GM18867 (cell line): ENCODE measurements at regions not wholly inside any gene's neighbourhood (a gene's known extent, or its start where the extent isn't known, plus 50 kb on each side); places are given as distances from the start of the nearest gene placed in this dataset.
A peak's percentile ranks its signal among the peaks of the same experiment; 100 is the strongest.

Experiments used
- ATAC-seq: cut with Tn5 transposase; IDR thresholded peaks from one replicate; pipeline ENCODE4 v1.9.1; 2021; ENCODE audit warnings: mild to moderate bottlenecking, moderate library complexity; ENCODE audit not compliant: unreplicated experiment

DNA sequence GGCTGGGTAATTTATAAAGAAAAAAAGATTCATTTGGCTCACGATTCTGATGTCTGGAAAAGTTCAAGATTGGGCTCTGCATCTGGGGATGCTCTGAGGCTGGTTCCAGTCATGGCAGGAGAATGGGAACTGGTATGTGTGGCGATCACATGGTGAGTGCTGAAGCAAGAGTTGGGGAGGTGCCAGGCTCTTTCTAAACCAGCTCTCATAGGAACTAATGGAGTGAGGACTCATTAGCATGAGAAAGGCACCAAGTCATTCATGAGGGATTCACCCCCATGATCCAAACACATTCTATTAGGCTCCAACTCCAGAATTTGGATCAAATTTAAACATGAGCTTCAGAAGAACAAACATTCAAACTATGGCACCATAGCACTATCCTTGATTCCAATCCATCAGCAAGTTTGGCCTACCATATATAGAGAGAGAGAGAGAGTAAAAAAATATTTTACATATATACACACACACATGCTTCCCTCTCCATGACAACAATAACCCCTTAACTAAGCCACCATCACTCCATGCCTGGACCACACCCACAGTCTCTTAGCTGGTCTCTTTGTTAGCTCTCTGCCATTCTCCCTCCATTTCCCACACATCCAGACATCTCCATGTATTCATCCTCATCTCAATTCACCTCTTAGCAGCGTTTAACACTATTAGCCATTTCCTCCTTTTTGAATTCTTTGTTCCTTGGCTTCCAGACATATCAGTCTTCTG, 57.9 kb downstream of the NPY start:
- no peak for ATAC-seq

DNA sequence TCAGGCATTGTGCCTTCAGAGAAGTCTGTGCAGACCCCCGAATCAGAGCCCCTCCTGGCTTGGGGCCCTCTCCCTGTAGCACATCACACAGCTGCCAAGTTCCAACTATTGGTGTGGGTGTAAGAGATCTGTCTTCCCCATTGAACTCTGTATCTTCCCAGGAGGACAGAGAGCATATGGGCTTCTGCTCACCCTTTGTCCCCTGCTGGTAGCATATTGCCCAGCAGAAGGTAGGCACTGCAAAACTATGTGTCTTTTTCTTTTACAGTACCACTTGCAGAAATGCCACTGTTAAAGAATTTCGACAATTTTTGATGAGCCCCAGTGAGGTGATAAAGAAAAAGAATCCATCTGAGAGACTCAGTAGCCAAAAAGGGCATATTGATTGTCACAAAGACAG, 59.6 kb downstream of the NPY start:
- ATAC-seq: no peak

DNA sequence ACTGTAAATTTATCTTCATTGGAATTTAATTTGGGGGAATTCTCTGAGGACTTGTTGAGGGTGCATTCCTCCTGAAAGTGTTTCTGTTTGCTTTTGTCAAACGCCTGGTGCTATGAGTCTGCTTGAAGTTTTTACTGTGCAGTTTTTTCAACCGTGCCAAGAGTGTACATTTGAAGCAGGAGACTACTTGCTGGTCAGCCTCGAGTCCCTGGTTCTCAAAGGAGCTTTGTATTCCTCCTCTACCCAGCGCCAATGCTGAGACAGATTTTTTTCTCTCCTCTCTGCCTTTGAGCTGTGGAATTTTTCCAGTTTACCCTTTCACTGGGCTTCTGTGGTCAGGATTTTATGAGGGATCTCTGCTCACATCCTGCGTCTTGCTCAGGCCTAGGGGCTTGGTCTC, 62.1 kb downstream of the NPY start:
- ATAC-seq: no peak

DNA sequence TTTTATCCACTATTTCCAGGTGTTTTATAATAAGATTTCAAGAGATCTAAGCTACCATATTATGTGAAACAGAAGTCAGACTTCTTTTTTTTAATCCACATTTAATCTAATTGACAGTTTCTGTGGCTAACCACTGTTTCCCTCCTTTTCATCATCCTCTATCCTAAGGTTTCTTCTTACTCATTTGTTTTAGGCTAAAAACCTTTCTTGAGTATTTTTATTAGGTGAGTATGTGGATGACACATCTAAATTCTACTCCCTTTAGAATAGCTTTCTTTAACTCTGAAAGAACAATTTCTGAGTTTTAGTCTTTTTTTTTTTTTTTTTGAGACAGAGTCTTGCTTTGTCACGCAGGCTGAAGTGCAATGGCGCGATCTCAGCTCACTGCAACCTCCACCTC, 62.7 kb downstream of the NPY start:
- no peak for ATAC-seq

DNA sequence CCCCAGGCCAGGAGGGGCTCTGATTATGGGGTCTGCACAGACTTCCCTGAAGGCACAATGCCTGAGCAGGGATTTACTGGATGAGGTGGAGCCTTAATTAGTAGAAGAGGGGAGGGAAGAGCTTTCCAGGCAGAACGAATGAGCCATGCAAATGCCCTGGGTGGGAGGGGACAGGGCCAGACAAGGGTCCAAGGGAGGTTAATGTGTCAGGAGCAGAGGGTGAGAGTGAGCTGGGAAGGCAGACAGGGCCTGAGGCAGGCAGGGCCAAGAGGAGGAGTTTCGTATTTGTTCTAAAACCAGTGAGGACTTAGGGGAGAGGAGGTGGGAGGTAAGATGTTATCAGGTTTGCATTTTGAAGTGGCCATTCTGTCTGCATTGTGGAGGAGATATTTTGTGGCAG, 65.3 kb downstream of the NPY start:
- no peak for ATAC-seq

DNA sequence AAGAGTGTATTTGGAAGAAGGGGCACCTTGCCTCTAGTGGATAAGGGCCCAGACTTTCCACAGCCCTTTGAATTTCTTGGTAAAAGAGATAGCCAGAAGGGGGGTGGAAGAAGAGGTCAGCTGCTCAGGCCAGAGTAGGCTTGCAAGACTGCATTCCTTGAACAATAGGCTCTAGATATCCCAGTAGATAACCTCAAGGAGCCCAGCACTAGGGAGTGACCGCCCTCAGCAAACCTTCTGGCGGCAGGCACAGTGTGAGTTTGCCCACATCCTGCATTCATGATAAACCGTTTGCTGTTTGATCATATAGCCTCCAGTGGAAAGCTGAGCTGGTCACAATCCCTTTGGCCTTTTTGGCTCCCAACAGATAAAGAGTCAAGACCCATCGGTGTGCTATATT, 70.5 kb downstream of the NPY start:
- no peak for ATAC-seq

DNA sequence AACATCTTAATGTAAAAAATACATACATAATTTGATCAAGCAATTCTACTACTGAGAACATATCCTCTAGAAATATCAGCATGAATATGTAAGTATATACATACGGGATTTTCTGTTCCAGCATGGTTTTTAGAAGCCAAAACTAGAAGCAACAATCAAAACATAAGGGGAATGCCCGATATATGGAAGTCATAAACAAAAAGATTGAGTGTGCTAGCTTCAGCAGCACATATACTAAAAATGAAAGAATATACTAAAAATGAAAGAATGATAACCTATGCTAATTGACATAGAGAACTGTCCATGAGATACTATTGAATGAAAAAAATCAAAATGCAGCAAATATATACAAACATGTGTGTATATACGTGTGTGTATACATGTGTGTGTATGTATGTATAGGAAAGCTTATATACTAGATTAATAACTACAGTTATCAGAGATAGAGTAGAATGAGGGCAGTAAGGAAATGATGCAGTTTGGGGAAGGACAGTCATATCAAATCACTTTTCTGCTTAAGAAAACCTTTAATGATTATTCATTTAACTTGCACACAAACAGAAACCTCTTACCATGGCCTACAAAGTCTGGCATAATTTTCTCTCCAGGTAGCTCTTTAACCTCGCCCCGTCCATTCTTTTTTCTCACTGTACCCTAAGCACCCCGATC, 72.9 kb downstream of the NPY start:
- no peak for ATAC-seq

DNA sequence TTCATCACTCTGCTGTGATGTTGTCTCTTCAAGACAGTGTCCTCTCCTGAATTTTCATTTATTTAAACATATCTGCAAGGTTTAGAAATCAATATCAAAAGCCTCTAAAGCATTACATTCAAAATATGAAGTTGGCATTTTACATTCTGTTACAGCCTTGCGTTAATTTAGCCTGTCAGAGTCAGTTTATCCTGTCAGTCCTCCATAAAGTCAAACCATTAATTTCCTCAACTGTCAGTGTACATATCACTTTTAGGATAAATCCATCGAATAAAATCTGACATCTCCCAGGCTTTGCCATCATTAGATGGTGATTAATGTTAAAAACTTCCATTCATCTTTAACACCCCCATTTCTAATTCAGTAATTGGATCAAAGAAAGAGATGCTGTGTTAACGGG, 77.0 kb downstream of the NPY start:
- no peak for ATAC-seq

DNA sequence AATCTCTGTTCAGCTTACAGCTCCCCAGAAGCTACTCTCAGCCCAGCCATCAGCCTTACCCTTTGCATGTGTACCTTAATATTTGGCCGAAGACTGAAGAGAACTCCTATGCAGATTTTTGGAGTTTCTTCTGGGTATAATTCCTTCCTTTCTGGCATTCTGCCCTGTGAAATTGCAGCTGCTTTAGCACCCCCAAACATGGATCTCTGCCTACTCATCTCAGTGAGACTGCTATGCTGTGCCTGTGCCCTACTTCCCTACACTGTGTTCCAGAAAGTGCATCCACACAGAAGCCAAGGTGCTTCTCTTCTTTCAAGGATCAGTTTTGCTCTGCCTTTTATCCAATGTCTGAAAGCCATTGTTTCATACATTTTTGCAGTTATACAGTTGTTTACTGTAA, 81.6 kb downstream of the NPY start:
- ATAC-seq: no peak

DNA sequence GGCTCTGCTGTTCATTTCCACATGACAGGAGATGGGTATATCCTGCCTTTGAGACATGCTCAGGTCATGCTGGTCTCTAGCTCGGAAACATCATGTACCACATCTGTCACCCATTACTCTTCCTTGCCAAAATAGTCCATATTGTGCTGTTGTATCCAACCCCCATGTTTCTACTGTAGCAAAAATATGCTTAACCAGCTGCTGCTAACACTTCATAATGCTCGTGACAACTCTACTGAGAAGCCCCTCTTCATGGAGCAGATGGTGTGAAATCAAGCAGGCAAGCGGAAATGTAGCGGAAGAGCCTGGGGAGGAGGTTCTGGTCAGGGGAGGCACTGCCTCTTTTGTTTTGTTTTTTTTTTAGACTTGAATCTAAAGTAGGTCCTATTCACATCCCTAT, 82.9 kb downstream of the NPY start:
- ATAC-seq: no peak

DNA sequence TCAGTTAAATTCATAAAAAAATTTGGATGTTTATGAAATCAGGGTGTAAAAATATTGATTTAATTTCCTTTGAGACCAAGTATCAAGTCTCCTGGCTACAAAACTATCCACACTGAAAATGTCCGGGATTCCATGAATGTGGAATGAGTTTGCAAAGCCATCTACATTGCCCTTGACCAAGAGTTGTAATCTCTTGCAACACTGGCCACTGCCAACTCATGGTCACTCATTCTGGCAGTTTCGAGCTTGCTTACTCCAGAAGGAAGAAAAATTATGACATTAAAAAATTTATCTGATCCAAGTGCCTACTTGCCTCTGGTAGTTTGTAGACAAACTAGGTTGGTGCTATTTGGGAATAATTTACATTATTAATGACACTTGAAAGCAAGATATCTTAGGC, 84.2 kb downstream of the NPY start:
- ATAC-seq: no peak

DNA sequence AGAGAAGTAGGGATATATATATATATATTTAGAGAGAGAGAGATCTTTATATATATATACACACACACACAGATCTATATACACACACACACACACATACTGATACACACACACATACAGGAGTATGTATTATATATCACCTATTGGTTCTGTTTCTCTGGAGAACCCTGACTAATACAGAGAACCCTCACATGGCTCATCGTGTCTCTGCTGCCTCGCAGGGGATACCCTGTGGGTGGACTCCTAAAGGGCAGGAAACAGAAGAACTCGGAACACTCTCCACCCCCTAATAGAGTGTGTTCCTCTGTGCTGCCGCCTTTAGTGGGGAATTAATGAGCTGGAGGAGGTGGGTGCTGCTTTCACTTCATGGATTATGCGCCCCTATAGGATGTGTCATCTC, 86.6 kb downstream of the NPY start:
- no peak for ATAC-seq

DNA sequence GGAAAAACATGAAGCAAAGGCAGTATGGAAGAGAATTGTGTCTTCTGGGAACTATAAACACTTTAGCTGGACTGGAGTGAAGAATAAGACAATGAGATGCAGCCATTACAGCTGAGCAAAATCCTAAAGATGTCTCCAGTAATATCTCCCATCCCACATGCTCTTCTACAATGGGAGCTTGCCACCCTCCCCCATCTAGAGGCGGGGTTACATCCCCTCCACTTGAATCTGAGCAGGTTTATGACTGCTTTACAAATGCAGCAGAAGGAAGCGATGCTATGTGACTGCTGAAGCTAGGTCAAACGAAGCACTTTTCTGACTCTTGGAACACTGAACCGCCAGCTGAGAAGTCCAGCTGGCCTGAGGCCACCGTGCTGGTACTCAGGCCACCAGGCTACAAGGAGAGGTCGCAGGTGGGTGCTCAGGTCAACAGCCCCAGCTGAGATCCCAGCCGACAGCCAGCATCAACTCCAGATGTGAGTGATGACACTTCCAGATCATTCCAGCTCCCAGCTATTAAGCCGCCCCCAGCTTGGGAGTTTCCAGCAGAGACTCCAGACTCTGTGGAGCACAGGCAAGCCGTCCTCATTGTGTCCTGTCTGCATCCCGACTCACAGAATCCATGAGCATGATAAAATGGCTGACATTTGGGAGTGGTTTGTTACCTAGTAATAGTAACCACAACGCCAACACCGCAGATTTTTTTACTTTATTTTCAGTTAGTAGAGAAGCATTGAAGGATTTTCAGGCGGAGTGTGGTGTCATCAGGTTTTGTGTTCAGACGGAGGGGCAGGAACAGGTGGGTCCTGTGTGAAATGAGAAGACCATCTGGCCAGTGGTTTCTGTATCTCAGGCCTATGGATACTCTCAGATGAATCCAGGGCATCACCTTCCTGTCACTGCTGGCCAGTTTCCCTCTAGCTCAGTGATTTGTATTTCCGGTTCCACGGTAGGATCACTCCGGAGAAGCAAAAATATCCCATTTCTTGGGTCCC, 89.3 kb downstream of the NPY start:
- ATAC-seq: no peak

DNA sequence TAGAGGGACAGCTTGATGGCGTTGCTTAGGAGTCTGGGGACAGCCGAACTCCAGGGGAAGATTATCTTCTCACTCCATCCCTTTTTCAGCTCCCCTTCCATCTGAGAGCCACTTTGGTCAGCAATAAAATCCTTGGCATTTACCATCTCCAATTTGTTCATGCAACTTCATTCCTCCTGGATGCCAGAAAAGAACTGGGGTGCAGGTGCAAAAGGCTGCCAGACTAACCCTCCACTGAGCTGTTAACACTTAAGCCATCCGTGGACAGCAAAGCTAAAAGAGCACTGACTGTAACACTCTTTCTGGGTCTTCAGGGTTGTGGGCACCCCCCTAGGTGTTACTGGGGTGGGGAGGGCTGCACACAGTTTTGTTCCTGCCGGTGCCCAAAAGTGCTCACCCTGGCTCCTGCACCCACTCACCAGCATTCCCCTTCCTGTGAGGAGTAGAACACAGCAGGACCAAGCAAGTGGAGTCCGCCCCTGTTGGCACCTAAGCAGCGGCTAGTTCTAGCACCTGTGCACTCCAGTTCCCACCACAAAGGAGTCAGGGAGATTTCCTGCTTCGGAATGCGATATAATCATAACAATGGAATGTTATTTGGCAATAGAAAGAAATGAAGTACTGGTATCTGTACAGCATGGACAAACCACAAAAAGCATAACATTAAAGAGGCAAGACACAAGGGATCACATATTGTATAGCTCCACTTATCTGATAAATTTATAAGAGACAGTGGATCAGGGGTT, 95.1 kb downstream of the NPY start:
- ATAC-seq: no peak

DNA sequence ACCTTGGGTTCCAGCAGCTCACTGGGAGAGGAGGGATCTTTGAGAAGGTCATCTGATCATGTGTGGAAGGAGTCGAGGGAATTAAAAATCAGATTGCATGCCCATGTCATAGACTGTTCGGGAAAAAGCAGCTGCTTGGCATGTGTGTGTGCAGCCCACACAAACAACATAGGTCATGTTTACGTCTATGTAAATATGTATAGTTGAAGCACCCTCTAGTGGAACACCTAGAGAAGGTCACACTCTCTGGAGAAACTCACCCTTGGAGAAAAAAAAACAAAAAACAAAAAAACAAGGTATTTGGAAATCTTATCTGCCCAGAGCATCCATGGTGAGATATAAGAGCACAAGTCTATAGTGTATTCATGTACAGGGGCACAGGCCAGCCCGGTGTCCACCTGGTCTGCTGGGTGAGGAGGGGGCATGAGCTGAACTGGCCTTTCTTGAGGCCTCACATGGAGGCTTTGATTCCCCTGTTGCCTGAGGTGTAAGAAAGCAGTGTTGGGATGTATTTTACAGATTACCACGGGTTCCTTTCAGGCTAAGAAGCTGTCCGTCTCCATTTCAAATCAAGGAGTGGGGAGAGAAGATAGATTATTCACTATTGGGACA, 98.0 kb downstream of the NPY start:
- ATAC-seq: peak; percentile 68

DNA sequence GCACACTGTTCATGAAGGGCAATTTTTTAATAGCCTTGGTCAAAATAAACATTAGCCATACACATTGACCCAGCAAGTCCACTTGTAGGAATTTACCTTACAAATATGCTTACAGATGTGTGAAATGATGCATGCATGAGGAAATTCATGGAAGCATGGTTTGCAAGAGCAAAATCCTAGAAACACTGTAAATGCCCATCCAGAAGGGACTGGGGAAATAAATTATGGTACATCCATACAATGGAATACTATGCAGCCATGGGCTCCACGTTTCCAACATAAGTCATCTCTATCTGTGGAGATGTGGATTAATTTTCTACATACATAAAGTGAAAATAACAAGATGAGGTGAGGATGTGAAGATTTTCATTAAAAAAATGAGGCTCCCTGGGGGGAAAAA, 99.1 kb downstream of the NPY start:
- ATAC-seq: no peak

DNA sequence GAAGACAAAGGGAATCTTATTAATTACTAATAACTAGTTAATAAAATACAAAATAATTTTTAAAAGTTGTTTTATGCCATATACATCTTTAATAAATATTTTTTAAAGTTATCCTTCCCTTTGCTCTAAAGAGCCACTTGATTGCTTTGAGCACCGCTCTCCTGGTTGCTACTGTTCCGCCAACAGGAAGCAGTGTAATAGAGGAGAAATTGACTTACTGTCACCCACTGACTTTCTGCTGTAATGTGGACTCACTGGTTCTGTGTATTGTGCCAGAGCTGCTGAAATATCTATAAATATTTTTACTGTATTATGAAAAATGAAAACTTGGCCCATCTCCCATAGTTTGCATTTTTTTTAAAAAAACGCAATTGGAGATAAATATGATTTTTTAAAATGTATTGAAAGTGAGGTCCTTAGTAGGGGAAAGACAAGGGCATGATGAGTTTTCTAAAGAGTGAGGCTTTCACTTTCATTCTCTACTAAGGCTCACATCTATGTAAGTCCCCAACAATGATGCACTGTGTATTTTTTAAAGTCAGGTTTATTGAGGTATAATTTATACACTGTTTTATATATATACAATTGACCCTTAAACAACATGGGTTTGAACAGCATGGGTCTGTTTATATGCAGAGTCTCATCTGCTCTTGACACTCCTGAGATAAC, 100.5 kb downstream of the NPY start:
- peak; percentile 80 for ATAC-seq

DNA sequence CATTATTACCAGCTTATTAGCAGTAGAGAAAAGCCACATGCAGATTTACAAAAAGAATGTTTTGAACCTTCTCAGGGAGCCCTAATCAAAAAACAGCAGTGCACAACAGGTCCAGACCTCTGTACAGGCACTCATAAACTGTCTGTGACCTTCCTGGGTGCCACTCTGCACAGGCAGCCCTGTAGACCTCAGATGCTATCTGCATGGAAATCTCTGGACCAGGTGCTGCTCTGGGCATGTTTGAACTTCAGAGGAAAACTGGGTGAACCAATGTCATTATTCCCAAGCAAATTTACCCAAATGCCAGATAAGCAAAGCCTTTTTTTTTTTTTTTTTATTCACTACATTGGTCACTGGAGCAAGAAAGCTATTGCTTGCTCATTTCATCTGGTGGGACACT, 104.2 kb downstream of the NPY start:
- ATAC-seq: no peak

DNA sequence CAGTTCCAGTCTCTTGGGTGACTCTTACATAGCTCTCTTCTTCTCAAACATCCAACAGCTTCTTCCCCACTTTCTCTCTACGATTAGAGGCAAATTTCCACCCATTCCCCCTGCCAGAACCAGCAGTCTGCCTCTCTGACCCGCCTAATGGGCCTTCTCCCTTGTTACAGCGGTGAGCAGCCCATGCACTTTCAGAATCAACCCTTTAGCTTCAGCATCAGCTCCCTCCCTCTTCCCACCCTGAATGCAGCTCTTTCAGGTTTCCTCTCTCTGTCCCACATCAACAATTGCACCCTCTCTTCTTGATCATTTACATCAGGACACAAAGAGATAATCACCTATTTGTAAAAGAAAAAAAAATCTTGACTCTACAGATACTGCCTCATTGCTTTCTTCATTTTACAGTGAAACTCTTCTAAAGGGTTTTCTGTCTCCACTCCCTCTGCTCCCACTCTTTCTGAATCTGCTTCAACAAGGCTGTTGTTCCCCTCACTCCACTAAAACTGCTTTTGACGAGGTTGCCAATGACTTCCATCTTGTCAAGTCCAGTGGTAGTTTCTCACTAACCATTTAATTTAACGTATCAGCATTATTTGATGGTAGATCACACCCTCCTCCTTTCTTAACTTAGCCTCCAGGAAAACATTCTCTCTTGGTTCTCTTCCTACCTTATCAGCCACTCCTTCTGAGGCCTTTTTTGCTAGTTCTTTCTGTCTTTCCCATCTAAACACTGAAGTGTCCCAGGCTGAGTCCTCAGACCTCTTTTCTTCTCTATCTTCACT, 106.6 kb downstream of the NPY start:
- ATAC-seq: no peak
